Left forelimb (tissue), 1 donor: ENCODE measurements at regions not wholly inside any gene's neighbourhood (a gene's known extent, or its start where the extent isn't known, plus 50 kb on each side); places are given as distances from the start of the nearest gene placed in this dataset.
"Not testable (repeated sequence)": the region's sequence is repeated elsewhere in the genome, so short reads cannot be mapped to it uniquely, and the experiment has no call there.

ENCODE experiments used
- DNase-seq: peaks from one replicate; pipeline ENCODE4 v3.0.0-alpha.2; 2018; ENCODE audit warnings: low spot score

DNA sequence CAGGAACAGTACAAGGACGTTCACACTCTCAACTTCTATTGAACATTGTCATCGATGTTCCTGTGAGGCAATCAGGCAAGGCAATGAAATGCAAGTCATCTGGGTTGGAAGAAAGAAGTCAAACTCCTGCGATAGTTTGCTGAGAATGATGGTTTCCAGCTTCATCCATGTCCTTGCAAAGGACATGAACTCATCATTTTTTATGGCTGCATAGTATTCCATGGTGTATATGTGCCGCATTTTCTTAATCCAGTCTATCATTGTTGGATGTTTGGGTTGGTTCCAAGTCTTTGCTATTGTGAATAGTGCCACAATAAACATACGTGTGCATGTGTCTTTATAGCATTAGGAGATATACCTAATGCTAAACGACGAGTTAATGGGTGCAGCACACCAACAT lies 180.0 kb downstream of the RTP5 start:
- not testable (repeated sequence) for DNase-seq

DNA sequence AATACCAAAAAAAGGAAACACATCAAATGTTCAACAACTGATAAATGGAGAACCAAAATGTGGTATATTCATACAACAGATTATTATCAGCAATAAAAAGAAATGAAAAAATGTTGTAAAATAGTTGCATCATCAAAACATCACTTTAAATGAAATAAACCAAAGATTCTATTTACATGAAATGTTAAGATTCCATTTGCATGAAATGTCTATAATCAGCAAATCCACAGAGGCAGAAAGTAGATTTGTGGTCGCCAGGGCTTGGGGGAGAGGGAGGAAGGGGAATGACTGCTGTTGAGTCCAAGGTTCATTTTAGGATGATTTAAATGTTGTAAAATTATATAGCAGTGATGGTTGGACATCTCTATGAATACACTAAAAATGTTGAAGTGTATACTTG lies 181.9 kb downstream of the RTP5 start:
- DNase-seq, result no peak

DNA sequence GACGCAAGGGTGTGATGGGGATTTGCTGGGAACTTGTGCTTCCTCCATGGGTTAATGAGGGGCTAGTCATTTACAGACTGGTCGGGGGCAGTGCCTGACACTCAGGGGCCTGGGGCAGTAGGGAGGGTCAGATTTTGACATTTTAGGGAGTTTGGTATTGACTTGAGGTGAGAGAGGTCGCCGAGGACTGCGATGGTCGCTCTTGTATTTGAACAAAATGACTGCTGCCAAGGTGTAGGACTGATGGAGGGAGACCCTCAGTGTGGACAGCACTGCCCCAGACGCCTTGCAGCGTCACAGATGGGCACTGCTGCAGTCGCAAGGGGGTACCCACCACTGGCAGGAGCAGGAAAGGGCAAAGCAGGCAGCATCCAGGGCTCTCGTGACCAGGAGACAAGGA lies 182.9 kb downstream of the RTP5 start:
- no peak for DNase-seq

DNA sequence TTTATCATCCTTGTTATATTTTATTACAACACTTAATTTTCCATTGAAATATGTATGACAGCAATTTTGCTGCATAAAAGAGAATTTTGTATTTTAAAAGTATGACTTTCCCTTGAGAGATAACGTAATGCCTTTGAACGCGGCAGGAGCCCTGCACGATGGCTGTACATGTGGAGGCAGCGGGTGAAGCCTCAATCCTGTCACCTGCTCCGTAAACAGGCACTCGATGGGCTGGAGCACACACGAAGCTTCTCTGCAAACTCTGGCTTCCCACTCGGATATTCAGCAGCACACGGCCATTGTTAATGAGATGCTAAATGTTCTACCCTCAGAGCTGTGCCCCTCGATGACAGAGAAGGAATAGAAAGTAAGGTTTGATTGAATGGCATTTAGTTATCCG lies 184.4 kb downstream of the RTP5 start:
- no peak for DNase-seq

DNA sequence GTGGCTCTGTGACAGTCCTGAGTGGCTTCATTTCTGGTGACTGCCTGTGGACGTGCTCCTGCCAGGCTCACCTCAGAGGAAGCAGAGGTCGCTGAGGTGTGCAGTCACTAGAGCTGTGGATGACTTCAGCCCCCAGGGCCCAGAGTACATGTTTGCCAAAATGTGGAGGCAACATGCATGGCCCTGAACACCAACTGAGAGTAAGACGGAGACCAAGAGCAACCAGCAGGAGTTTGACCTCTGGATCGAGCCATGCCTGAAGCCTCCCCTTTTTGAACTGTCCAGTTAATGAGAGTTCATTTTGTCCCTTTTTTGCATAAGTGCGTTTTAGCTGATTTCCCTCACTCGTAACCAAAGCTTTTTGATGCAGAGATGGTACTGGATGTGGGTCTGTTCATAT lies 184.9 kb downstream of the RTP5 start:
- DNase-seq, result no peak

DNA sequence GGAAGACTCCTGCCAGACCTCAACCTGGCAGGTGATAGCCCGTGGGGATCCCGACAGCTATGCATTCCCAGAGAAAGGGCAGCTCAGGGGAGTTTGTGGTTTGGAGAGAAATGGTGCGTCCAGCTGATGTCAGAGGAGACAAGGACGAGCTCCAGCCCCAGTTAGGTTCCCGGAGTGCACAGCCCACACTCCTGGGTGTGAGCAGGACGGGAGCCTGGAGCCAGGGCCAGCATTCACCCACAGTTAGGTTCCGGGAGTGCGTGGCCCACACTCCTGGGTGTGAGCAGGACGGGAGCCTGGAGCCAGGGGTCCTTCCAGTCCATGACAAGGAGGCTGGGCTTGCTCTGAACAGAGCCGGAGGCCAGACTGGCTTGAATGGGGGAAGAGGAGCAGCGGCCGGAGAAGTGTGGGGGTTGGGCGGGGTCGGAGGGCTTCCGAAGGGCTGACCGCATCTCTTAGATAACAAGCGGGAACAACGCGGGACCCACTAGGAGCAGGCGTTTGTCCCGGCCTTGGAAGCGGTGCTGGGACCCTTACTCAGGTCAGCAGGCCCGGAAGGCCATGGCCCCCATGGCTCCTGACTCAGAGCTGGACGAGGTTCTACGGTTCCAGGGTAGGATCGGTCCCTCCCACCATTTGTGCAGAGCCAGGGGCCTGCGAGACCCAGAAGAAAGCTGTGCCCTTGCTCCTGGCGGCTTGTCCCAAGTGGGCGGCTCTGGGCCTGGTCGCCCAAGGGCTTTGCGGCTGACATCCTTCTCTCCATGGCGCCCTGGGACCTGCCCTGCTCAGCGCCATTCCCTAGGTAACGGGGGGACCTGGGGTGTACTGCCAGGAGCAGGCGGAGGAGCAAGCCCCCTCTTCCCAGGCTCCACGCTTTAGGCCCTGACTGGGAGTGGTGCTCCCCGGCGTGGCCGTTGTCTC lies 185.6 kb downstream of the RTP5 start:
- DNase-seq, result no peak

DNA sequence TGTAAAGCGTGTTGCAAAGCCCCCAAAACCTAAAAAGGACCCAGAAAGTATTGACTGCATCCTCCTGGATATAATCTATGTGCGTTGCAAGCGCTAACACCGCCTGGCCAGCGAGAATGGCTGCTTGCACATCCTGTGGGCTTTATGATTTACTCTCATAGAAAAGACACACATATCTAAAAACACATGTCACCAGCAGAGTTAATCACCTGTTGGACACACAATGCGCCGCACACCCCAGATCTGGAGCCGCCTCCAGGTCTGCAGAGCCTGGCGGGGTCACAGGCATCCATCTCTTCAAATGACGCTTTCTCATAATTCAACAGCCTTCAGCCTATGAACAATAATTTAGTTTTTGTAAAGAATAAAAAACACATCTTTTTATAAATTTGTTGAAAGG lies 186.5 kb downstream of the RTP5 start:
- DNase-seq, result no peak

DNA sequence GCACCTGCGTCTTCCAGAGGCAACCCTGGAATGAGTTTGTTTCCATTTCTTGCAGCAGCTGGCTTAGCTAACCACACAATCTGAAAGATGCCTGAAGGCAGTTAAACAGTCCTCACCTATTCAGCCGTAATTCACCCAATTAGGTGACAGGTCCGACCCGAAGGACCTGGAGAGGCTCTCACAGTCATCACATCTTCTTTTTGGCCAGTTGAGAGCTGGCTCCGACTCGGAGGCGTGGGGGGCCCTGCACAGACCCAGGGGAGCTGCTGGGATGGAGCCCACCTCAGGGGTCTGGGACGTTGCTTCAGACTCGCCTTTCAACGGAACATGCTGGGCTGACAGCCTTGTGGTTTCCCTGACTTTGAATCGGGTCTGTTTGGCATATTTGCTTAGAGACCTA lies 187.3 kb downstream of the RTP5 start:
- no peak for DNase-seq

DNA sequence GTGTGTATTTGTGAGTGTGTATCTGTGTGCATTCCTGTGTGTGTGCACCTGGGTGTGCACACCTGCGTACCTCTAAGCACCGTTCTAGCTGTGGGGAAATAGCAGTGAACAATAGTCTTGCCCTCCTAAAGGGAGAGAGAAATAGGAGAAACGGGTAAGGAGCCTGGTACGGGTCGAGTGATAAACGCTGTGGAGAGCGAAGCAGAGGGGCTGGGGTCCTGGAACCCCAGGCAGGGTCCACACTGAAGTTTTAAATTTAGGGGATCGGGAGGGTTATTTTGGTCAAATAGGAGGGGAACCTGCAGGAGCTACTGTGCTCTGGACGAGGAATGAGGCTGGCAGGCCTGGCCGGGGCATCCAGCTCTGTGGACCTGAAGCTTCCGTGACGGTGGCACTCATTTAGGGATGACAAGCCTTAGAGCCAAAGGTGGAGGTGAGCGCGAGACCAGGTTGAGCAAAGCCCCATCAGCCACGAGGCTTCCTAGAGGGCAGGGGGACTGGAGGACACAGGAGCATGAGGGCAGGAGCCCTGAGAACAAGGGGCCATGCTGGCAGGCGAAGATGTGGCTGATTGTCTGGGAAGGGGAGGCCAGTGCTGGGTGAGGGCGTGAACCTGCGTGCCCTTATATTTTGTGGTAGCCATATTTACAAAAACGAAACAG lies 188.0 kb downstream of the RTP5 start:
- no peak for DNase-seq

DNA sequence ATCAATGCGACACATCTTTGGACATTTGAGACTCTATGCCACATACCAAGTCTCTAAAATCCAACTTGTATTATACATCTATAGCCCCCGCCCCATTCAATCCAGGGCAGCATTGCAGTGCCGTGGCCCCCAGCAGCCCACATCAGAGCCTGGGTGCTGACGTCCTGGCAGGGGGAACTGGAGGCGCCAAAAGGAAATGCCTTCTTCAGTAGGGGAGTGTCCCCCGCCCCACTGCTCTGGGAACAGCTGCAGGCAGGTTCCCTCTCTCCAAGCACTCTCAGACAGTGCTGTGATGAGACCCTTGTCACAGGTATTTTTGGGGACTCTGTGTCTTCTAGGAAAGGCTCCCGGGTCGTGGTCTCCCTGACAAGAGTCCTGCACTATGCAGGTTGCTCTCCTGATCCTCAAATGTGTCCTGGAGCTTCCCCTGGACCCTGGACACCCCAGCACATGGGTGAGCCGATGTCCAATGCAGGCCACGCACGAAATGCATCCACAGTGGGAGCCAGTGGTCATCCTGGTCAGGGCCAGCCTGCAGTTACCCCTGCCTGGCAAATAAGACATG lies 188.7 kb downstream of the RTP5 start:
- DNase-seq, result no peak

DNA sequence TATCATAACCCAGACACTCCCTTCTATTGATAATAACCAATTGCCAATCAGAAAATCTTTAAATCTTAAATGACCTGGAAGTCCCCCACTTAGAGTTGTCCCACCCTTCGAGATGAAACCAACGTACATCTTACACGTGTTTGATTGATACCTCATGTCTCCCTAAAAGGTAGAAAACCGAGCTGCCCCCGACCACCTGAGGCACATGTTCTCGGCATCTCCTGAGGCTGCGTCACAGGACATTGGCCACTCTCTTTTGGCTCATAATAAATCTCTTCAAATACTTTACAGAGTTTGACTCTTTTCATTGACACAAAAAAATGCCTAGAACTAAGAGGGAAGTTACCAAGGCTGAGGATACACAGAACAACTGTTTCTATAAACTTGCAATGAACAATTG lies 190.0 kb downstream of the RTP5 start:
- DNase-seq, result no peak

DNA sequence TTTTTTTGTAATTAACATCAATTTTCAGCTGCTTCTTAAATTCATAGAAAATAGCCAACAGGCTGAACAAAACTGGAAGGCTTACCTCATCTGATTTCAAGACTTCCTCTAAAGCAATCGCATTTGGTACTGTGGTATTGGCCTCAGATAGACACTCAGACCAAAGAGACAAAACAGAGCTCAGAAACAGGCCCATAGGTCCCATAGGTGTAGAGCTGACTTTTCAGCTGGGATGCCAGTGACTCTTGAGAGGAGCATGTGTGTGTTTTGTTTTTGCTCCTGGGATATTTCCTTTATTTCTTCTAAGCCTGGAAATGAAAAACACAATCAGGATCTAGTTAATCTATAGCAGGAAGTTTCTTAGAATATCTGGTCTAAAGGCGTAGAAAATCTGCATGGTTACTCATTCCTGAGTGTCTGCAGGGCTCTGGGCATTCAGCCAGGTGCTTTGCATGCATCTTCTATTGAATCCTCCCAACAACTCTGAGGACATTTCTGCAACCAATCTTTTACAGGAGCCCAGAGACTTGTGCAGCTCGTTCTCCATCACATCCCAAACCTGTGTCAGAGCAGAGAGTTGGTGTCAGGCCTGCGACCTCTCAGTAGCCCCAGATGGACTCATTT lies 190.8 kb downstream of the RTP5 start:
- no peak for DNase-seq

DNA sequence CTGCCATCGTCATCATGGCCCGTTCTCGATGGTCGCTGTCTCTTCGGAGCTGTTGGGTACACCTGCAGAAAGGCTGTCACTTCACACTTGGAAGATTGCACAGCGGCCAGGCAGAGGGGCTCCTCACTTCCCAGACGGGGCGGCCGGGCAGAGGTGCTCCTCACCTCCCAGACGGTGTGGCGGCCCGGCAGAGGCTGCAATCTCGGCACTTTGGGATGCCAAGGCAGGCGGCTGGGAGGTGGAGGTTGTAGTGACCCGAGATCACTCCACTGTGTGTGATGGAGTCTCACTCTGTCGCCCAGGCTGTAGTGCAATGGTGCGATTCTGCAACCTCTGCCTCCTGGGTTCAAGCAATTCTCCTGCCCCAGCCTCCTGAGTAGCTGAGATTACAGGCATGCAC lies 192.4 kb downstream of the RTP5 start:
- not testable (repeated sequence) for DNase-seq

DNA sequence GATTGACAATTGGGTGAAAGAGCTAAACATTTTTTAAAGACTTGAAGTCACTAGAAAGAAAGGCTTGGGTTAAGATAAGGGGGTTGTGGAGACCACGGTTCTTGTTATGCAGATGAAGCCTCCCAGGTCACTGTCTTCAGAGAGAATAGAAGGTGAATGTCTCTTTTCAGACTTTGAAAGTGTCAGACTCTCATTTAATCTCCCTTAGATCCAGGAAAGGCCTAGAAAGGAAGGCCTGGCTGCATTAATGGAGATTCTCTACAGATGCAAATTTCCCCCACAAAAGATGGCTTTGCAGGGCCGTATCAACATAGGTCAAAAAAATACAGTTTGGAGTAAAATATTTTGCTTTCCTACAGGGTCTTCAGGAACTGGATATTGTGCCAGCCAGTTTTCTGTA lies 193.9 kb downstream of the RTP5 start:
- no peak for DNase-seq

DNA sequence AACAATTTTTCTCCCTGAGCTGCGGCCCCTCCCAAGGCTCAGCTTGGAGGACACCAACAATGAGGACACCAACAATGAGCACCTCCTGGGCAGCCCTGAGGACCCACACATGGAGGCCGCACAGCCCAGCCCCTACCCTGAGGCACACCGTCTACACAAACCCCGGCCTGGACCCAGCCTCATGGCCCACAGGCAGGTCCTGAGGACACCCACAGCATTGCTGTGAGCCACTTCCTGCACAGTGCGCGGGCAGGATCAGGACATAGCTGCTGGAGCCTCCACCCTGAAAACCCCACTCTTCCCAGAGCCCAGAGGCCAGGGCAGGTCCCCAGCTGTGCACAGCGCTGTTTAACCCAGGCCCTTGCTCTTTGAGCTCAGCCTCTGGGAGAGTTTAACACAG lies 194.3 kb downstream of the RTP5 start:
- DNase-seq, result no peak

DNA sequence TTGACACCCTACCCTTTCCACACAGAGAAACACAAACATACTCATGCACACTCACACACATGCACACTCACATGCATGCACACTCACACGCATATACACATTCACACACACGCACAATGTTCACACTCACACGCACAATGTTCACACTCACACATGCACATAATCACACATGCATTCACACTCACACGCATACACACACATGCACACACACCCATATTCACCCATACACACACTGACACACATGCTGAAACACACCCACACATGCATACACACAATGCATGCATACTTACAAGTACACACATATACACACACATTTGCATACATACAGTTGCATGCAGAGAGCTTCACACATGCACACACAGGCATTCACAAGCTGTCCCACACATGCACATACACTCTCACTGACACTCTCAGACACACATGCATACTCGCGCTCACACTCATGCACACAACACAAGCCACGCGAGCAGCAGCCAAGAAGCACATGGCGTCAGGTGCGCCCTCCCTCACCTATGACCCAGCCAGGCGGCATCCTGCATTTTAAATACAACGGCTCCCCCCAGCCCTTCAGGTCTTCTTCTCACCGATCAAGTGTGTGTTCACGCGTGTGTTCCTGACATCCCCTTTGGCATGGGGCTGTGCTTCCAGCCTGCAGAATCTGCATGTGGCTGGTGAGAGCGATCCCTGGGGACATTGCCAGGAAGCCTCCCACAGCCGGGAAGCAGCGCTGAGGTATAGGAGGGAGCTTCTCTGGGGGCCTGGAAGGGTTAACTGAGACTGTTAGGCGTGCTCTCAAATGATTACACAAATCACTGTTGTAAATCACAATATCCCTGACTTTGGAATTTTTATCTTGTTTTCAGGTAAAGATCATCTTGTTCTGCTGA lies 195.1 kb downstream of the RTP5 start:
- DNase-seq, result no peak

DNA sequence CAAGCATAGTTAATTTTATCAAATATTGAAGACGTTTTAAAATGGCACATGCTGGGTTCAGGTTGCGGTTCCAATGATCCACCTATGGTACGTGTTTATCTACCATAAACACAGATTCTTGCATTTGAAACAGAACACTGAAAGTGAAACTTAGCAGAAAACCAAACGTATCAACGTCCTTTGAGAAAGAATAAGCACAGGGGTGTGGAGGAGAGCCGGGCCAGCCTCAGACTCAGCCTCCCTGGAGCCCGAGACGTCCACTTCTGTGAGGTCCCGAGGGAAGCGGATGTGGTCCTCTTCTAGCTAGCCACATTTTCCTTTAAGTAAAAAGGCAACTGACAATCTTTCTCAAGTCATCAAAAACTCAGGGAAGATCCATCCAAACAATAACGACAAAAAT lies 195.9 kb downstream of the RTP5 start:
- DNase-seq, result no peak

DNA sequence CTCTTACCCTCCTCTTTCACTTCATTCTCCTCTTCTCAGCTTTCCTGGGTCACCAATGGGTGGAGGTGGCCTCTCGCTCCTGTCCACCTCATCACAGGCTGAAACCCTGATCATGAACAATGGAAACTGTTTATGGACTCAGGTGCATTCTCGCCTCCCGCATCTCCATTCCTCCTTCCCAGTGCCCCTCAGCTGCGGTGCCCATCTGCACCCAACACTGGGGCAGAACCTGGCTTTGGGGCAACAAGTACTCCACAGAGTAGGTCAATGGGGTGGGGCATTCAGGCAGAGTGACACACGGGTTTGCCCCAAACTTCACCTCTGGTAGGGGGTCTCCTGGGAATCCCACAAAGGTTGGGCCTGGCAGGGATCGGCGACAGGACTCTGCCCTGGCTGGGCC lies 199.5 kb downstream of the RTP5 start:
- DNase-seq, result no peak

DNA sequence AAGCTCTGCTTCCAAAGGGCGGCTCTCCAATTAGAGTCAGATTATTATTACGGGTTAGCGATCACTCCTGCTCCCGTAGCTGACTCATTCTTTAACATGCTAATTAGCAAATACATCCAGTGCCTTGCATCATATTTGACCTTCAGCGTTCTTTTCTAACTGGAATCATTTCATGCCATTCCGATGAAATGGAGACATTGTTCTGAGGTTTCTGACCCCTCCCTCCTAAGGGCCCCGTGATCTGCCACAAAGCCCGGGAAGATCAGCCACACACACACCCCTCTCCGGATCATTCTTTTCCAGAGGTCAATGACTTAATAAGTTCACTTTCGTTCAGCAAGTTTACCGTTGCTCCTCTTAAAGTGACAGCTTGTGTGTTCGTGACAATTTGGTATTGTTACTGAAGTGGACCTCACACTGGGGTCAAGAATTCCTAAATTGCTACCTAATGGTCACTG lies 200.4 kb downstream of the RTP5 start:
- not testable (repeated sequence) for DNase-seq

DNA sequence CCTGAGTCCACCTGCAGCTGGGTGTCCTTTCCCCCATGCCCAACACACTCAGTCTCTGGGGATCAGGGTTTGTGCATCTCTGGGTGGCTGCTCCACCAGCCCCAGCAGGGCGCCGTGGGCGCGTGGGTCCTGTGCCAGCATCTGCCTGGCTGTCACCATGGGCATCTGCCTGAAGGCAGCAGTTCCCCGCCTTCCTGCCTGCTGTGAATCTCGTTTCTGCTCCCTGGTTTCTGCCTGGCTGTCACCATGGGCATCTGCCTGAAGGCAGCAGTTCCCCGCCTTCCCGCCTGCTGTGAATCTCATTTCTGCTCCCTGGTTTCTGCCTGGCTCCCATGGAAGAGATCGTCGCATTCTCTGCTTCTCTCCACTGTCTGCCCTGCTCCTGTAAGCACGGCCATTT lies 201.2 kb downstream of the RTP5 start:
- DNase-seq, result not testable (repeated sequence)

DNA sequence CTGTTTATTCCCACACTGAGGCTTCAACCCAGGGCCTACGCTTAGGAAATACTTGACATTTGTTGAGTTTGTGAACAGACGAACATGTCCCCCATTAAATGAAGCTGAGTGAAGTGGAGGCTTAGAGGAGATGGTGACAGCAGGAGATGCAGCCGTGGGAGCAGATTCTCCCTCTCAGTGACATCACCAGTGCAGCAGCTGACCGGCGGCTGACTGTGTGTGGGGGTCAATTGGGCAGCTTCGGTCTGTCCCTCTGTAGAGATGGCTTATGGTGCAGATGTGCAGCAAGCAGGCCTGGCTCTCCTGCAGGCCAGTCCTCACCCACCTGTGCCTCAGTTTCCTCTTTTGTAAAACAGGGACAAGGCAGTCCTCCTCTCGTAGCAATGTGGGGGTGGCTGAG lies 201.8 kb downstream of the RTP5 start:
- DNase-seq, result not testable (repeated sequence)

DNA sequence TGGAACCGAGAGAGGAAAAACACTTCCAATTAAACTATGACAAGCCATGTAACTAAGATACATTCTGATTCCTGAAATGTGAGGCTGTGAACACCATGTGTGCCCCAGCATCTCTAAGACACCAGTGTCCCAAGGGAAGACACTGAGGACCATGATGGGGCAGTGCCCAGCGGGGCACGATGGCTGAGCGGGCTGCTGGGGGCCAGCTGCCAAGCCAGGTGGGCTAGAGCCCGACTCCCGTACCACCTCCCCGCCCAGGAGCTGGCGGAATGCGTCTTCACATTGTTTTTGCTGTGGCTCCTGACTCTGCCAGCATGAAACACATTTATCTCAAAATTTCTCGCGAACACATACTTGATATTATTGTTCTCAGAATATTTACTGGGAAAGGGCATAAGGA lies 202.4 kb downstream of the RTP5 start:
- DNase-seq, result not testable (repeated sequence)
